T-helper 1 cell (primary cell): ENCODE measurements at regions not wholly inside any gene's neighbourhood (a gene's known extent, or its start where the extent isn't known, plus 50 kb on each side); places are given as distances from the start of the nearest gene placed in this dataset.
"Not testable (repeated sequence)": the region's sequence is repeated elsewhere in the genome, so short reads cannot be mapped to it uniquely, and the experiment has no call there.

ENCODE experiments used
- DNase-seq, 5 donors: peaks; one replicate each; pipeline ENCODE4 v3.0.0-alpha.2; 2012 to 2020

DNA sequence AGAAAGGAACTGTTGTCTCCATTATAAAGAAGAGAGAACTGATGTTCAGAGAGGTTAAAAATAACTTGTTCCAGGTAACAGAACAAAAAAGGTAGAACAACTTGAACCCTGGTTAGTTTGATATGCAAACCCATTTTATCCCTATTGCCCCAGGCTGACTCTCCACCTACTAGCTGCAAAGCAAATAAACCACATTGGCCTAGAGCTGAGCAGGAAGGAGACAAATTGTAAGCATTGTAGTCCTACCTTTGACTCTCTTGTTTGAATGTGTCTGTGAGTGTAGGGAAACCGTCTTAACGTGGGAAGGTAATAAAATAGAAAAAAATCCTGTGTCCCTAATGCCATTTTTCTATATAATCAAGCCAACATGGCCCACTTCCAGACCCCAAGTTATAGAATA is 126.4 kb downstream of the CCER1 start:
- no peak for DNase-seq

DNA sequence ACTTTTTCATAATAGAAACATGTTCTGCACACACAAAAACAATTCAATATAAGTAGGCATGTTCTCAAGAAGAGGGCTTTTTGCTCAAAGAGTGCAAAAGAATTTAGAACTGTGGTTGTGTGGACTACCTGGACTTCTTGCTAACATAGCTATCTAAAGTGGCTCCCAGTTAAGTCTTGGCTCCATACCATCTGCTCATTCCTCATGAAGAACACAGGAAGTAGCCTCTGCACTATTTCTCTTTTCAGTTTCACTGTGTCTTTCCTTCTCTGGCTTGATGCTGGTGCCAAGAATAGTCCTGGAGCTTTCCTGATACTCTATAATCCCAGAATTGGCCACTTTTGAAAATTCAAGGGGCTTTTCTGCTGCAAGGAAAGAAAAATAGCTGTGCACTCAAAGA is 127.4 kb downstream of the CCER1 start:
- DNase-seq, result no peak

DNA sequence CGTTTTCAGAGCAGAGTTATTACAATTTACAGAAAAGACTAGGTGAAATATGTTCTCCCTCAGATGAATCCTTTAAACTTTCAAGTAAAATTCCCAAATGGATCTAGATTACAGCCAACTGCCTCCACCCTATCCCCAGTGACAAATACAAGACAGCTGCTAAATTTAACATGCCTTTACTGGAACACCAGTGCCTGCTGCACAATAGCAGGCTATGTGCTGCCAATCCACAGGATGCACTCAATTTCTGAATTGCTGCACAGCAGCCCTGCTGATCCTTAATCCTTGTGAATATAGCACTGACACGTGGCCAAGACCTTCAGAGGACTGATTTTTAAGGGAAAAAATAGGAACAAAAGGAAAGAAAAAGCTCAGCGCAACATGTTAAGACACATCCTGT is 128.9 kb downstream of the CCER1 start:
- DNase-seq, result no peak

DNA sequence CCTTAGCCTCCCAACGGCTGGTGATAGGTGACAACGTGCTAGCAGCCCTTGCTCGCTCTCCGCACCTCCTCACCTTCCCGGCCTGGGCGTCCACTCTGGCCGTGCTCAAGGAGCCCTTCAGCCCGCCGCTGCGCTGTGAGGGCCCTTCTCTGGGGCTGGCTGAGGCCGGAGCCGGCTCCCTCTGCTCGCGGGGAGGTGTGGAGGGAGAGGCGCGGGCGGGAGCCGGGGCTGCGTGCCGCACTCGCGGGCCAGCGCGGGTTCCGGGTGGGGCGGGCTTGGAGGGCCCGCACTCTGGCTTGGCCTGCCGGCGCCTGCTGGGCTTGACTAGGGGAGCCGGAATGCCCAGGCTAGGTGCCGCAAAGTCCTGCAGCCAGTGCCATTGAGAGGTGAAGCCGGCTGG is 131.1 kb downstream of the CCER1 start:
- DNase-seq, result no peak

DNA sequence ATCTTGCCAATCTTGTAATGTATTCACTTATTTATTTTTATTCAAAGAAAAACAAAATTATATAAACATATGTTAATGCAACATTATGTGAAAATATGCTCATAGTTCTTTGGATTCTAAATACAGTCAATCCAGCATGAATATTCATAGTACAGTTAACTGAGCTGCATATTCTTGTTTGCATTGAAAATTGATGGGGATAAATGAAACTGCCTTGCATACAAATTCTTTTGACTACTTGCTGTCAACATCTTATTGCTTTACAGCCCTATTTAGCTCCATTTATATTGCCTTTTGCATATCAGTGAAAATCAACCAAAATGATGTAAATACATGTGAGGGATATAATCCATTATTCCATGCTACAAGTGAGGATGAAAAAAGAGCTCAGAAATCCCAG is 135.3 kb downstream of the CCER1 start:
- no peak for DNase-seq

DNA sequence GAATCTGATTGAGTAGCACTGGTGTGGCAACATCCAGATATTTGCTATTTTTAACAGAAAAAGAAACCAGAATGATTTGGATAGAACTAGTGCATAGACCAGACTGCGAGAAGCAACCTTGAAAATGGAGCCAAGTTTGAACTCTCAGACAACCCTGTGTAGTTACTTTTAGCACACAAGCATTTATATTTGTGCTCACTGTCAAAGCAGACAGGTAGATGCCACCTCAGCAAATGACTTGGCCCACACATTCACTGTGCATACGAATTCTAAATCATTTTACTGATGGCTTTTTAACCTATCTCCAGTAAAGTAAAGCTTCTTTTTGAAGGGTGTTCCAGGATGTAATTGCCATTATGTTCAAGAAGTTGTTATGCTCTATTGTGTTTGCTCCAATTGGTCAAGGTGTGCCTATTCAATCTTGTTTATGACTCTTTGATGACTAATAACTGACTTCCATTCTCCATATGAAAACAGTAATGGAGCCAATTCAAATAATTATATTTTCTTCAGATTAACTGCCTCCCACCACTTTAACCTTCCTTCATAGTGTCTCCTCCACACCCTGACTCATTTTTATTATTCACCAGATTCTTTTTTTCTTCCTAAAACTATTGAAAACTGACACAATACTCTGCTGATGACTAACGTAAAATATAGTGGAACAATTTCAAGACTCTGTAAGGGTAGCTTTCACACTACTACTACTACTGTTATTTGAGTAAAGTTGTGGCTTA is 138.5 kb downstream of the CCER1 start:
- DNase-seq, result no peak

DNA sequence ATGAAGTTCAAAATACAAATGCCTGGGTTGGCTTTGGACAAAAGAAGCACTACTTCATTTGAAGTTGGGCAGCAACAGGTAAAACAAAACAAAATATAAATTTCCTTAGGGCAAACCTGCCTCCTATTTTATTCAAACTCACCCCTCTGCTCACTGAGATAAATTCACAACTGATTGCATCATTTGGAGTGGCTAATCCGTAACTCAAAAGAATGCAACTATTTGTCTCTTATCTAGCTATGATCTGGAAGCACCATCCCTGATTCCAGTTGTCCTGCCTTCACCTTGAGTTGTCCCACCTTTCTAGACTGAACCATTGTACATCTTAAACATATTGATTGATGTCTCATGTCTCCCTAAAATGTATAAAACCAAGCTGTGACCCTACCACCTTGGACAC is 145.0 kb downstream of the CCER1 start:
- no peak for DNase-seq

DNA sequence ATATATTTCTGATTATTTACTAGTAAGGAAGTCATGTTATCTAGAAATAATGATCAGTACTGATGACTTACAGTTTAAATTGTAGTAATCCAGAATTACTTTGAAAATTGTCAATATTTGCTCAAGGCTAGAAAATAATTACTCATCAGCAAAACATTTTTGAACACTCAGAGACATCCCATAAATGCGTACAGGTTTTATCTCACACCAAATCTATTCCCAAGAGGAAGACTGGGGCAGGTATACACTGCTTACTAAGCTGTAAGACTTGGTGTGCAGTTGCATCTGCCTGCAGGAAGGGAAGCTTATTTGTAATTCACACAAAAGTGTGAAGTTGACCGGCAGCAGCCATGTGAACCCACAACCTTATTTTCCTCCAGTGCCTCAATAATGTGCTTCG is 146.4 kb downstream of the CCER1 start:
- DNase-seq, result no peak

DNA sequence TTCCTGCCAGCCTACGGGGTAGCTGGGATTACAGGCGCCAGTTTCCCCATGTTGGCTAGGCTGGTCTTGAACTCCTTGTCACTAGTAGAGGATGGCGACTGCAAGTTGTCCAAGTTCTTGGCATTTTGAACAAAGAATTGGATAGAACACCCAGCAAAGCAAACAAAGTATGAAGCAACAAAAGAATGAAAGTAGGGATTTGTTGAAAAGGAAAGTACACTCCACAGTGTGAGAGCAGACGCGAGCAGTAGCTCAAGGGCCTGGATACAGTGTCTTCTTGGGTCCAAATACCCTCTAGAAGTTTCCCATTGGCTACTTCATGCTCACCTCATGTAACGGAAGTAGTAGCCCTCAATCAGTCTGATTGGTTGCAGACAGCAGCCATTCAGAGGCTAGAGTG is 152.2 kb downstream of the CCER1 start:
- no peak for DNase-seq

DNA sequence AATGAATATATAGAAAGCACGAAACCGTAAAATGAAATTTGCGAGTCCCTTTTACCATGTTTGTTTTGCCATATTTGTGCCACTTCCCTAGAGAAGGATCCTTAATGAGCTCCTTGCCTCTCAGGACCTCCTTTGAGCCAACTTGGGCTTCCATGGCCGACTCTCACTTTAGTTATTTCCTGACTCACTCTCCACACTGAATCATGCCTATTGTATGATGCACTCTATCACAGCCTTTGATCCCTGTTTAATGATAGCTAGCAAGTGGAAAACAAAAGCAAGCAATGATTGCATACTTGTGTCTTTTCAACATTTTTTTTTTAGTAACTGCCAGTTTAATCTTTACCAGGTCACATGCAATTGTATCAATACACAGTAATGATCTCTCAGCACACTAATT is 153.2 kb downstream of the CCER1 start:
- no peak for DNase-seq

DNA sequence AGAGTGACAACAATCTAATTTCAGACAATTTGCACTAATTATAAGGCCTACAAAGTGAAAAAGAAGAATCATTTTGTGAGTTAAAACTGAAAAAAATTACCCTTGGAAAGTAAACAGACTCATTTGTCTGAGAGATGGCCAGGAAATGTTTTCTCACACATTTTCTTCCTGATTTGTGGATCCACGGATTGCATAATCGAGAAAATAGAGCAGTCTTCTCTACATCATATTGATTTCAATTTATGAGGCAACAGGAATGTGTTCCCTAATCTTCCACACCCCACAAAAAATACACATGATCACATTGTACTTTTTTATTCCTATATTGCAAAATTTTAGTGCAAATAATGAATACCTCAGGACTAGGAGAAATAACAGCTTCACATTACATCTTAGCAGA is 160.8 kb downstream of the CCER1 start:
- no peak for DNase-seq

DNA sequence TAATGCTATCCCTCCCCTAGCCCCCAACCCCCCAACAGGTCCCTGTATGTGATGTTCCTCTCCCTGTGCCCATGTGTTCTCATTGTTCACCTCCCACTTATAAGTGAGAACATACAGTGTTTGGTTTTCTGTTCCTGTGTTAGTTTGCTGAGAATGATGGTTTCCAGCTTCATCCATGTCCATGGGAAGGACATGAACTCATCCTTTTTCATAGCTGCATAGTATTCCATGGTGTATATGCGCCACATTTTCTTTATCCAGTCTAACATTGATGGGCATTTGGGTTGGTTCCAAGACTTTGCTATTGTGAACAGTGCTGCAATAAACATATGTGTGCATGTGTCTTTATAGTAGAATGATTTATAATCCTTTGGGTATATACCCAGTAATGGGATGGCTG is 162.3 kb downstream of the CCER1 start:
- DNase-seq, result not testable (repeated sequence)

DNA sequence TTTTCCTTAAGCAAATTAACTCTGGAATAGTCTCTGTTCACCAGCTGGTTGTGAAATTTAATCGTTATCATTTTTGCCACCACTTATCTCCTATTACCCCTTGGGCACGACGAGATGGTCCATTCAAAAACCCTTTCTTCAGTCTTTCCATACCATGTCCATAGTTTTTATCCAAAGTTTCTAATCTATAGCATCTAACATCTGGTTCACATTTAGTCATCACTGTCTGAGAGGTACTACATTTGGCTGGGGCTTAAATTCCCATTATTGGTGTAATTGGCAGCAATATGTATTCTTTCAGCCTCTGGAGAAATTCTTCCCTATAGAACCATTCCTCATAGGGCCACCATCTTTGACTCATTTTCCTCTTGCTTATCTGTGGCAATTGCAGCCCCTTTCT is 163.5 kb downstream of the CCER1 start:
- no peak for DNase-seq

DNA sequence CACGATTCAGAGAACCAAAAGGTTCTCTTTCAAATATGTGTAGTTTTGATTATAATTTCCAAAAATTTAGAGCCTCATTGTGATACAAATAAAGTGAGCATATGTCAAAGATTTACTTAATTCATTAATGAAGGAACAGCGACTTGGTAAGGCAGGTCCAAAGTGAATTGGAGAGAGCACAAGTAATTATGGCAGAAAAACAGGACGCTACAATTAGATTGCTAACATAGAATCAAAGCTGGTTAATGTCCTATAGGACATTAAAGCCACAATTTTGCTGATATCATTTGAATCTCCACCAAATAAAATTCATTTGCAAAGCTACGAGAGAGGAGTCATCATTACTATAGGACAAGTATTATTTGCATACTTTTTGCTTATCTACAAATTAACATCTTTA is 164.2 kb downstream of the CCER1 start:
- DNase-seq, result no peak

DNA sequence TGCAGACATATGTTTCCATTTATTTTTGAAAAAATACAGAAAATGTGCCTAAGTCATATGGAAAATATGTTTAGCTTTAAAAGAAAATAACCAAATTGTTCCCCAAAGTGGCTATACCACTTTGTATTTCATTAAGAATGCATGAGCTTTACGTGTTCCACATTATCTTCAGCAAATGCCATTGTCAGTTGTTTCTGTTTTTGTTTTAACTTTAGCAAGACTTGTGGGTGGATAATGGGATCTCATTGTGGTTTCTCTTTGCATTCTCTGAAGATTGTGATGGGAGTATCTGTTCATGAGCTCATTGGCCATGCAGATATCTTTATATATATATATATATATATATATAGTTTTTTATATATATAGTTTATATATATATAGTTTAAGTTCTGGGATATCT is 181.5 kb downstream of the CCER1 start:
- no peak for DNase-seq

DNA sequence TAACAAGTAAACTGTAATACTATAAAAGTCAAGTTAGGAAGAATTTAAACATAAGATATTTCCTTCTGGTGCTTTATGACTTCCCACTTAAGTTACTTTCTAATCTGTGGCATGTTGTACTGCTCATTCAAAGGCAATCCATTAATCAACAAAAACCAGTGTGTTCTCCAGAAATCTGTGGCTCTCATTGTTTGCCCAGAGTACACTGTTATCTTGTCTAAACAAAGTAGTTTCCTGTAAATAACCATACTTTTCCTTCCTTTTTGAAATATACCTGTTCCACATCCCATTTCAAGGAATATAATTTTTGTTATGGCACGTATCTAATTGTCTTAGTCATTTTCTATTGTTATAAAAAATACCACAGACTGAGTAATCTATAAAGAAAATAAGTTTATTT is 184.1 kb downstream of the CCER1 start:
- no peak for DNase-seq

DNA sequence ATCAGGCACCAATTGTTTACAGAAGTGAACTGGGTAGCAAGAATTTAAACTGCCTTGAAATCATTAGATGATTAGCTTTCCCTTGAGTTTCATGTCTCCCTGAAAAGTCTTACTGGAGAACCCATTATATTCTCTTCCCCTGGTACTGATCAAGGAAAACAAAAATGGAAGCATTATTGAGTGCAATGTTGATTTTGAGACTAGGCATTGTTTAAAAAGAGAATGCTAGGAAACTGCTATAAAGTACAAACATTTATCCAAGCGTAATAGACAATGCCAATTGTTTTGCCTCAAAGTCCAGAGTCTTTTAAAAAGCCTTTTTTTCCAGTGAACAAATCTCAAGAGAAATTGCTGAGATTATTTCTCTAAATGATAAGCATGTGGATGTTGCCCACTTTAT is 197.0 kb downstream of the CCER1 start:
- no peak for DNase-seq

DNA sequence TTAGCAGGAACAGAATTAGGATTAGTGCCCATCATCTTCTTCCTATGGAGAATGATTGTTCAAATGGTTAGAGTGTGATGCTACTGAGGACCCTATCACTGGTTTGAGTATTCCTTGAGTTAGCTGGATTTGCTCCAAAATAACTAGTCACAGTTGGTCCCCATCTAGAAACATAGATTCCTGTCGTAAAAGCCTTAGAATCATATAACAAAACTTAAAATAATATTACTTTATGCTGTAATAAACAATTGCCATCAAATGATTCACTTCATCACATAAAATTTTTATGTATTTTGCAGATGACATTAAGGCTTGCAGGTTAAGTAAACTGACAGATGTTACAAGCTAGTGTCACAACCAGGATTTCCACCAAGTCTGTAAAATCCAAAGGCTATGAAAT is 209.8 kb downstream of the CCER1 start:
- DNase-seq, result no peak

DNA sequence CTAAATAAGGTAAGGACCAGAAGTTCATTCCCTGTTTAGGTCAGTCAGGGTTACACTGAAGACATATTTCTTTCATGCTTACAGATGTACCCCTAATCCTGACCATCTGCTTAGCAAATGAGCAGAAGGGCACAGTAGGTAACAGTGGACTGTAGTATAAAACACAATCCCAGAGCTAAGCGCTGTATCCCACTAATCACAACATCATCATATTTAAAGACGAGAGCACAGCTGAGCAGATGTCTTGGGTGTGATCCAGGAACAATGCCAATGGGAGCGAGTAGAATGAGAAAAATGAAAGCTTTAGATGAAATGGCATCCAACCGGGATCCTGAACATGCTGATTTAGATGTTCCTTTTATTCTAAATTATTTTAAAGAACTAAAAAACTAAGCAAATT is 213.4 kb downstream of the CCER1 start:
- DNase-seq, result no peak

DNA sequence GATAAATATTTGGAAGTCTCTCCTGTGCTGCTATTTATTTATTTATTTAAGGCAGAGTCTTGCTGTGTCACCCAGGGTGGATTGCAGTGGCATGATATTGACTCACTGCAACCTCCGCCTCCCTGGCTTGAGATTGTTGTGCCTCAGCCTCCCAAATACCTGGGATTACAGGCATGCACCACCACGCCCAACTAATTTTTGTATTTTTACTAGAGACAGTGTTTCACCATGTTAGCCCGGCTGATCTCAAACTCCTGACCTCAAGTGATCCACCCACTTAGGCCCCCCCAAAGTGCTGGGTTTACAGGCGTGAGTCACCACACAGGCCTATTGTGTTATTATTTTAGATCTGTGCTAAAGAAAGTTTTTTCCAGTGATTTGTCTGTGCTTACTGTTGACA is 225.2 kb downstream of the CCER1 start:
- no peak for DNase-seq

DNA sequence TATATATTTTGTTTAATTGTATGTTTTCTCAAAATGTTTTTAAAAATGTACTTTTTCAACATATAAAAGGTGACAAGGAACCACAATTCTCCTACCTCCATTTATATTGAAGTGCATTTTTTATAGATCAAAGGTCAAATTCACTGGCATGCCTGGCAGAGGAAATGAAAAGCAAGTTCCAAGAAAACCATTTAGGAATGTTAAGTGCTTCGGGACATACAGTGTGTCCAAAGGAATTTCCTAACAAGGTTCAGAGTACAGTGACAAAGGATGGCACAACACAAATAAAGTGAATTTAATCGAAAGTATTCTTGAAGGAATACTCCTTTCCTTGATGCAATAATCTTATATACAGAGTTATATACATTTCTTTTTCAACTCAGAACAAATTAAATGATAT is 242.3 kb downstream of the CCER1 start:
- DNase-seq, result no peak

DNA sequence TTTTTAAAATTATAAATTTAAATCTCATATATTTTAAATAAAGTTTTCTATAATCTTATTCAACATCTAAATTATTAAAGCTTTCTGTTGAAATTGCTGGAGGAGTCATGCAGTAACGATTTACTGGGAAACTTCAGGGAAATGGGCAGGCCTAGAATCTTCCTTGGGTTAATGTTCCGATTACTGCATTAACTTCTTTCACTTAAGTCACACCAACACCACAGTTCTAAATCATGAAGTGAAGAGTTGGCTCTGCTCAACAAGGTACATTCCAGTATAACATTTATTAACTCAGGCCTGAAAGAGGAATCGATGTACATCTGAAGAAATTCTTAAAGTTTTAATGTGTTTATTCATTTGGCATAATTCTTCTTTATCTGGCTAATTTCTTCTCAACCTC is 244.3 kb downstream of the CCER1 start:
- DNase-seq, result no peak

DNA sequence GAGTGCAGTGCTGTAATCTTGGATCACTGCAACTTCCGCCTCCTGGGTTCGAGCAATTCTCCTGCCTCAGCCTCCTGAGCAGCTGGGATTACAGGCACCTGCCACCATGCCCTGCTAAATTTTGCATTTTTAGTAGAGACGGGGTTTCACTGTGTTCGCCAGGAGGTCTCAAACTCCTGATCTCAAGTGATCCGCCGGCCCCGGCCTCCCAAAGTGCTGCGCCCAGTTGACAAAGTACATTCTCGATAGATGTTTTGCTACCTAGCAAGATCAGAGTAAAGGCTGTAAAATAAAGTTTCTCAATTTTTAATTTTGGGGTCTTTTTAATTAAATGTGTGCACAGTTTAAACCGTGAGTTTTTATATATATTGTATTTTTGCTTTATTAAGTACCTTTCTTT is 248.9 kb downstream of the CCER1 start:
- no peak for DNase-seq

DNA sequence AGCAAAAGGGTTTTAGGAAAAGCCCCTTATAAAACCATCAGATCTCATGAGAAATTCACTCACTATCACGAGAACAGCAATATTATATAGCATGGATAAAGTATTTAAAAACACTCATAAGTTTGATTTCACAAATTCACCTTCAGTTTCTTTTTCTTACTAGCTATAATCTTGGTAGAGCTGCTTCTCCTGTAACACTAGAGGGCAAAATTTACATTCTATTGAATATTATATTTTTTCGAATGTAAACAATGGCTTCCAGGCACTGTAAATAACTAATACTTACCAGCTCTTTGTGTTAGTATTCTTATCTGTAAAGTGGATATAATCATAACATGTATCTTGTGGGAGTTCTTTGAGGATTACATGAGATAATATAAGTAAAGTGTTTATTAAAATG is 259.6 kb downstream of the CCER1 start:
- no peak for DNase-seq

DNA sequence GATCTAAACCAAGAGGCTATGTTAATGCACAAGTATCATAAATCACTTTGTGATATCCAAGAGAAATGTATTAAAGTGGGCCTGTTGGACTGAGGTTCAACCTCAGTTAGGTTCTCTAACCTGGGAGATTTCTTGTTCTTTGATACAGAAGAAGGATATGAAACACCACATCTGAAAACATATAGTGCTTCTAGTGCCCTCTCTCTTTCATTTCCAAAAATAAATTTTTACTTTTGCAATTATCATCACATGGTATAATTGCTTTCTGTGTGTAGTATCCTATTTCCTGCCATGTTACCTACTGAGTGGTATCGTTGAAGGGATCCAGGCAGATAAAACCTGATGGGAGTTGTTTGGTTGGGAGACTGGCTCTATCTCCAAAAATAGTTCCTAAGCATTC is 264.9 kb downstream of the CCER1 start:
- no peak for DNase-seq

DNA sequence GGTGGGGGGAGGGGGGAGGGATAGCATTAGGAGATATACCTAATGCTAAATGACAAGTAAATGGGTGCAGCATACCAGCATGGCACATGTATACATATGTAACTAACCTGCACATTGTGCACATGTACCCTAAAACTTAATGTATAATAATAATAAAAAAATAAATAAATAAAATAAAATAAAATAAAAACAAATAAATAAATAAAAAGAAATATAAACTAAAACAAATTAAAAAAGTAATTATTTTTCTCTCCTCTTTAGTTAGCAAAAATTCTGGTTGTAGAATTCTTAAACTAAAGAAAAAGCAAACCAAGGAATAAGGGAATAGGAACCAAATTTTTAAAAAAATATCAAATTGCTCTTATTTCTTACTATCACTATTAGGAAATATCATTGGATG is 267.3 kb downstream of the CCER1 start:
- not testable (repeated sequence) for DNase-seq
